ENCODE measurements at regions not wholly inside any gene's neighbourhood (a gene's known extent, or its start where the extent isn't known, plus 50 kb on each side); places are given as distances from the start of the nearest gene placed in this dataset.

GRCh38 chr10:28857164-28857563 is 179.8 kb downstream of the BAMBI start:
- intact Hi-C loops (cut with micrococcal nuclease) = no loop called here

DNA sequence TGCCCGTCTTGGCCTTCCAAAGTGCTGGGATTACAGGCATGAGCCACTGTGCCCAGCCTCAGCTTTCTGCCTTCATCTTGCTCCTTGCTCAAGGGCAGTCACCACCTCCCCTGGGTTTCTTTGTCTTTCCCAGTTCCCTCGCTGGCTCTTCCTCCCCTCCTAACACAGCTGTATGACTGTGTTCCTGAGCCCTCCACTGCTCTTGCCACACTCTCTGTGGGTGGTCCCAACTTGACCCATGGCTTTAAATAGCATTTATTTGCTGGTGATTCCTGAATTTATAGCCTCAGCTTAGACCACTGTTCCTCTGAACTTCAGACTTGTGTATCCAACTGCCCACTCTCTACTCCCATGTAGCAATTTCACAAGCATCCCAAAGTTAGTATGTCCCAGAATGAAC is 181.3 kb downstream of the BAMBI start:
- intact Hi-C loops (cut with micrococcal nuclease) = no loop called here

GRCh38 chr10:28859791-28860190 is 182.5 kb downstream of the BAMBI start:
- intact Hi-C loops (cut with micrococcal nuclease) = no loop called here

DNA sequence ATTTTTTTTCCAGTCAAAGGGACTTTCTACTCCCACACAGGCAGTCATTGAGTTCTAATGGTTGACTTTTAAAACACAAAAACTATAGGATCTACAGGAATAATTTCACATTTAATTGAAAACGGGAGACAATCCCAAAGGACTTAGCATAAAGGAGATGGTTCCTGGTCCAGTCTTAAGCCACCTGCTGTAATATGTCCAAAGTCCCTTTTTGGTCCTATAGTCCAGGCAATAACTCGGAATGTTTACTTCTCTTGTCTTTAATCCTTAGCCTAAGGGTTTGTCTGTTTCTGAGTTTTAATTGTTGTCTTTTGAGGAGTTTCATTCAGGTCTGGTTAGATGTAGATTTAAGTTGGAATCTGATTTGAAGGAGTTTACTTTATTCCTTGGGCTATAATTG is 184.9 kb downstream of the BAMBI start:
- intact Hi-C loops (cut with micrococcal nuclease) = no loop called here

DNA sequence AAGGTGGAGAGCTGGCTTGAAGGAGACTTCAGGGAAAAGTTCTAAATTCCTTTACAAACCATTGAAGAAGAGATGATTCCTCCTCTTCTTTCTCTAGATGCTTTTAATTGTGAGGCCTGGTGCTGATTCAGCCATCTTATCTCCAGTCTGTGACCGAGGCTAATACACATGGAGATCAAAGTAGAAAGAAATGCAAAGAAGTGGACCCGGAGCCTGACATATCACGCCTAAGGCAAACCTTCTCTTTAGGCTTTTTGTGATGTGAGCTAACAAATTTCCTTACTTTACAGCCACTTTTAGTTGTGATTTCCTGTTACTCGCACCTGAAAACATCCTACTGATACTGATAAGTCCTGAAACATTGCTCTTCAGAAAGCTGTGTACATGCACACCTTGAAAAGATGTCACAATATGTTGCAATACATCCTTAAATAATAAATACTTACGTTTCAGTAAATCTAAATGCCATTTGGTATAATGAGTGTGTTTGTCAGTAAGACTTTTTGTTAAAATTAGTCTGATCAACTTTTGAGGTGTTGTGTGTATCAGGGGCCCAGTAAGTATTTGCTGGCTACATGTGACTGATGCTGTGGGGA is 192.4 kb downstream of the BAMBI start:
- intact Hi-C loops (cut with micrococcal nuclease) = no loop called here

DNA sequence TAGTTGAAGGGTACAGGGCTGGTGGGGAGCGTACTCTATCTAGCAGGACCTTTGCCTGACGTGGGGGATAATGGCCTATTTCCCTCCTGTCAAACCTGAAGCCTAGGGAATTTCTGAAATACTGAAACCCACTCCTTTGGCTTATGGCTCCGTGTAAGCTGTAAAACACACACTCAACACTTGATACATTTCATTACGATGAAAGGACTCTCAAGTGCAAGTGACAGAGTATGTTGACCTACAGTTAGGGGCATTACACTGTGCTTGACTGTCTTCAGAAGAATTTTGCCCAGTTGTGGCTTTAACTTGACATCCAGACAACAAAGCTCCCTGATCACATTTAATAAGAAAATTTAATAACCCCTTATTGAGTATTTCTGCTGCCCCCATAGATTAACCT is 194.3 kb downstream of the BAMBI start:
- intact Hi-C loops (cut with micrococcal nuclease) = no loop called here

- intact Hi-C loops (cut with micrococcal nuclease) = no loop called here
These were observed 195.4 kb downstream of the BAMBI start for GRCh38 chr10:28872587-28873165.

- intact Hi-C loops (cut with micrococcal nuclease) = no loop called here
These were observed 196.2 kb downstream of the BAMBI start for GRCh38 chr10:28873540-28873939.

DNA sequence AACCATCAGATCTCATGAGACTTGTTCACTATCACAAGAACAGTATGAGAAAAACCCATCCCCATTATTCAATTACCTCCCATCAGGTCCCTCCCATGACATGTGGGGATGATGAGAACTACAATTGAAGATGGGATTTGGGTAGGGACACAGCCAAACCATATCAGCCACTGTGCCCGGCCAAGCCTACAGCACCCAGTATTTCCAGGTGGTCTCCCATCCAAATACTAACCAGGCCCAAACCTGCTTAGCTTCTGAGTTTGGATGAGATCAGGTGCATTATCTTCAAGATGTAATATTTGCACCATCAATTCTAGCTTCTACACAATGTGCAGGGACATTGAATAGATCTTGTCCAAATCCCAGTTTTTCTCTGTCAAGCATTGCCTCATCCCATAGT is 196.9 kb downstream of the BAMBI start:
- intact Hi-C loops (cut with micrococcal nuclease) = no loop called here

DNA sequence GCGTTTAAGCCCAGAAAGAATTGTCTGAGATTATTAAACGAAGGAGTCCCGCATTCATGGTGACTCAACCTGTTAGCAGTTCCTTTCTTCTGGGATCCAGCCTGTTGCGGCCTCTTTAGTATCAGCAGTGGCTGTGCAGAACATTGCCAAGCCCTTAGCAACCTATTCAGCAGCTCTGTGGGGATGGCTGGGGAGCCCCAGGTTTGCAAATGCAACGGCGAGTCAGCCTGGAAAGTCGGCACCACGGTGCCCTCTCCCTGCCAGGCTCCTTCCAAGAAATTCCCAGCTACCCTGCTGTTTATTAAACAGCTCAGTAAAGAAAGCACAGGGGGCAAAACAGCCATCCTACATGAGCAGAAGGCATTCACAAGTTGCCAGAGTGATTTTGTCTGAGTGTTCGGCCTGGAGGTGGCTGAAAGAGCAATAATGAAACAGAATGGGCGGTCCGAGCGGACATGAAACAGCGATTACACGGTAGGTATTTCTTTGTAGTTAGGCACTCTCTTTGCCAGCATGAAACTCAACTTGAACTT is 198.3 kb downstream of the BAMBI start:
- intact Hi-C loops (cut with micrococcal nuclease) = no loop called here

DNA sequence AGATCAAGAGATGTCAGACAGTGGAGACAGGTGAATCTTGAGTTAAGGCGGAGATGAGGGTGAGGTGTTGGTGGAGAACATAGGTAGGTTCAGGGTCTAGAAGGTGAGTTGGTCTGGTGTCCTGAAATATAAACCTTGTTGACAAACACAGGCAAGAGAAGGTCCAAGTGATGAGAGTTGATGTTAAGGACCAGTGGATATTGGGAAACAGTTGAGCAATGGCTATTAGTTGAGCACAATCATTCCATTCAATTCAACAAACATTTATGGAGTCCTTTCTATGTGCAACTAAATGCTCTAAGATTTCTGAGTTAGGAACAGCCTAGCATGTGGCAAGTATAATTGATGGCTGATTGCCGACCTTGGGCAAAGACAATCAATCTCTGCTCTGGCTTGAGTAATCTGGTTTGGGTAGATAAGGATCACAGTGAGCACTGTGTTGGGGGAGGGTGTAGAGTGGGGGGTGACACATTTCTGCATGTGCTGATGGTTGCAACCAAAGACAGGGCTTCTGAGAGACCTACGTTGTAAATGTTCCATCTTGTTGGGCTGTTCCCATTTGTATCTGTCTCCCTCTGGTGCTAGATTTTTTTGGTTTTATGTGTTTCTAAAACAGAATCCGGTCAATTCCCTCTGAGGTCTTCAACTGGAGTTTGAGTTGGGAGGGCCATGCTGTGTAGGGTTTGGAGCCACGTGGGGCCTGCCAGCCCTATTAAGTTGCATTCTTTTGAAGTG is 201.1 kb downstream of the BAMBI start:
- intact Hi-C loops (cut with micrococcal nuclease) = no loop called here

GRCh38 chr10:28879246-28879645 is 201.9 kb downstream of the BAMBI start:
- intact Hi-C loops (cut with micrococcal nuclease) = no loop called here

- intact Hi-C loops (cut with micrococcal nuclease) = no loop called here
These were observed 202.8 kb downstream of the BAMBI start for GRCh38 chr10:28879875-28880682.

DNA sequence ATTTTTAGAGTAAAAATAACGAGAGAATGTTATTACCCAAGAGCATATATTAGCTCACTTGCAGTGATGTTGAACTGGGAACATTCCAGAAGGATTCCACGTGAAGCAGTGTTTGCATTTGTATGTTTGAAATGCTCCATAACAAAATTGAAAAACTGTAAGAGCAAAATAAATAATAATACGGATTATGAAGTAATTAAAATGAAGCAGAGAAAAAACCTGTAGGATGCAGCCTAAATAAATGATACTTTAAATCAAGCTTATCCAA is 203.3 kb downstream of the BAMBI start:
- intact Hi-C loops (cut with micrococcal nuclease) = no loop called here

DNA sequence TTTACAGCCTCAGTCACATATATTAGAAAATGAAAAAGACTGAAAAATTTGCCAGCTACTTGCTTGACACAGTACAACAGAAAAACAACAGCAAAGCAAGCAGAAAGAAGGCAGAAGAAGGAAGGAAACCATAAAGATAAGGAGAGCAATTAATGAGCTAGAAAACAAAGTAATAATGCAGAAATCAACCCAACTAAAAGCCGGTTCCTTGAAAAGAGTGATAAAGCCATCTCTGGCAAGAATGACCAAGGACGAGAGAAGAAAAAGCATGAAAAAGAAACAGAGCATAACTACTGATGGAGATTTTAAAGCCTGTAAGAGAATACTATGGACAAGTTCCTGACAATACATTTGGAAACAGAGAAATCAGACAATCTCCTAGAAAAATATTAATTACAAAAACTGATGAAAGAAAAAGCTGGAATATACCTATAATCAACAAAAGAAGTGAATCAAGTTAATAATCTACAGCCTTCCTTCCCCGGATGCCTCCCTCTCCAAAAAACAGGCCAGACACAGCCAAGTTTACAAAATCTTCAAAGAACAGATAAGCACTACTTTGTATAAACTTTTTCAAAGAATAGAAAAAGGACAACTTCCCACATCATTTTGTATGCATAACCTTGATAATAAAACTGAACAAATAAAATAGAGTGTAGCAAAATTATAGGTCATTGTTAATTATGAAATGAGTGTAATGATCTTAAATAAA is 204.0 kb downstream of the BAMBI start:
- intact Hi-C loops (cut with micrococcal nuclease) = no loop called here

GRCh38 chr10:28883741-28884423 is 206.6 kb downstream of the BAMBI start:
- intact Hi-C loops (cut with micrococcal nuclease) = no loop called here

DNA sequence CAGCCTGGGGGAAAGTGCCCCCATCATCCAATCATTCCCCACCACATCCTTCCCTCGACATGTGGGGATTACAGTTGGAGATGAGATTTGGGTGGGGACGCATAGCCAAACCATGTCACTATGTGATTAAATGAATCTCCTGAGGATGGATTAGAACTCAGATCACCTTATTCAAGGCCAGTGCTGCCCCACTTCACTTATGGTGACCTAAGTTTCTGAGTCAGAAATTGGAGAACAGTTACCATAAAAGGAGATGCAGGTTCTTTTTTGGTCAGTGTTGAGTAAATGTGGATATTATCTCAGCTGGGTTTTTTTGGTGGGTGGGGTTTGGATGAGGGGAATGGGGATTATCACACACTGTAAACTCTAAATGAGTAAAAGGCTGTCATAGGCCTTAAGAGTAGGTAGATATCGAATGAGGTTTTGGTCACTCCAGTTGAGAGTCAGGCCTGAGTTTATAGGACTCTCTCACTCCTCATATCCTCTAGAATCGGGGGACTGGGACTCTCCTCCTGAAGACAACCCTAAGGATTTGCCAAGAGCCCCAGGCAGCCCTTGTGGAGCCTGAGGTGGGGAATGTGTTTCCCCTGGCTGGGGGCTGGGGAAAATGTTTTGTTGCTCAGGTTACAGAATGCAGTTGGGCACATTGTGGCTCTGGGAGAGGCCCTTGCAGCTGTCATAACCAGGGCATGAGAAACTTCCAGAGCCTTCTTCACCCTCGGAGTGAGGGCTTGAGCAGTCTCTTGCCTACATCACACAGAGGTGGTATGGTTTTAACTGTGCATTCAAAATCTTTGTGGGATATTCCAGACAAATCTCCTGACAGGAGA is 213.0 kb downstream of the BAMBI start:
- intact Hi-C loops (cut with micrococcal nuclease) = no loop called here

GRCh38 chr10:28891058-28891713 is 213.9 kb downstream of the BAMBI start:
- intact Hi-C loops (cut with micrococcal nuclease) = no loop called here

- intact Hi-C loops (cut with micrococcal nuclease) = no loop called here
These were observed 215.7 kb downstream of the BAMBI start for GRCh38 chr10:28892818-28893547.

Measured in T-helper 1 cell treated with Interleukin-12 subunit alpha and Interleukin-12 subunit beta and Interleukin-4 antibody, amounts not matched to agents 30 ng/mL and 1 ng/mL, for 36 hours (primary cell).